ENCODE measurements at regions not wholly inside any gene's neighbourhood (a gene's known extent, or its start where the extent isn't known, plus 50 kb on each side); places are given as distances from the start of the nearest gene placed in this dataset.

- in situ Hi-C loops (cut with MboI; ENCODE audit: low sequenced_read_pairs) (no loop called here), dilution Hi-C loops (cut with HindIII; ENCODE audit: low sequenced_read_pairs, unreplicated experiment) (no loop called here), intact Hi-C loops (cut with micrococcal nuclease) (no loop called here)
- H4K5ac ChIP-seq (ENCODE audit: low read depth, low read length): no peak overlapping the region
- H2AK9ac ChIP-seq (replicated peaks; ENCODE audit: low read depth, low read length, poor library complexity): no peak overlapping the region
- H3K4ac ChIP-seq (ENCODE audit: low read depth, low read length): no peak overlapping the region
- TF ChIP-seq, protein P1, sequence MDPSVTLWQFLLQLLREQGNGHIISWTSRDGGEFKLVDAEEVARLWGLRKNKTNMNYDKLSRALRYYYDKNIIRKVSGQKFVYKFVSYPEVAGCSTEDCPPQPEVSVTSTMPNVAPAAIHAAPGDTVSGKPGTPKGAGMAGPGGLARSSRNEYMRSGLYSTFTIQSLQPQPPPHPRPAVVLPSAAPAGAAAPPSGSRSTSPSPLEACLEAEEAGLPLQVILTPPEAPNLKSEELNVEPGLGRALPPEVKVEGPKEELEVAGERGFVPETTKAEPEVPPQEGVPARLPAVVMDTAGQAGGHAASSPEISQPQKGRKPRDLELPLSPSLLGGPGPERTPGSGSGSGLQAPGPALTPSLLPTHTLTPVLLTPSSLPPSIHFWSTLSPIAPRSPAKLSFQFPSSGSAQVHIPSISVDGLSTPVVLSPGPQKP (IDR thresholded peaks at IDR 0.05; ENCODE audit: borderline replicate concordance, low read depth, low read length): no peak
- TF ChIP-seq RAD21 (IDR thresholded peaks at IDR 0.05; ENCODE audit: low read length): no peak
- TF ChIP-seq RFX5 (IDR thresholded peaks at IDR 0.05; ENCODE audit: low read depth, low read length): no peak
- TF ChIP-seq MAZ (IDR thresholded peaks at IDR 0.05; ENCODE audit: borderline replicate concordance, low read depth, low read length): no peak
- no peak for TF ChIP-seq NFE2L2 (IDR thresholded peaks at IDR 0.05; ENCODE audit: low read depth, low read length)
- TF ChIP-seq MXI1 (IDR thresholded peaks at IDR 0.05; ENCODE audit: borderline replicate concordance, low read depth, low read length): no peak
- no peak for TF ChIP-seq CEBPB (IDR thresholded peaks at IDR 0.05; ENCODE audit: low read depth, low read length)
- TF ChIP-seq BHLHE40 (IDR thresholded peaks at IDR 0.05; ENCODE audit: low read depth, low read length): no peak
- no peak for TF ChIP-seq RCOR1 (IDR thresholded peaks at IDR 0.05; ENCODE audit: insufficient replicate concordance, low read length)
- TF ChIP-seq POLR2A (IDR thresholded peaks at IDR 0.05; ENCODE audit: low read depth, low read length): no peak
- TF ChIP-seq SMC3 (IDR thresholded peaks at IDR 0.05; ENCODE audit: low read depth, low read length): no peak
- TF ChIP-seq MAFK (IDR thresholded peaks at IDR 0.05; ENCODE audit: low read depth, low read length): no peak
- no peak for TF ChIP-seq CTCF (conservative IDR thresholded peaks at IDR 0.05; ENCODE audit: low read depth, low read length)
- TF ChIP-seq, protein P2, sequence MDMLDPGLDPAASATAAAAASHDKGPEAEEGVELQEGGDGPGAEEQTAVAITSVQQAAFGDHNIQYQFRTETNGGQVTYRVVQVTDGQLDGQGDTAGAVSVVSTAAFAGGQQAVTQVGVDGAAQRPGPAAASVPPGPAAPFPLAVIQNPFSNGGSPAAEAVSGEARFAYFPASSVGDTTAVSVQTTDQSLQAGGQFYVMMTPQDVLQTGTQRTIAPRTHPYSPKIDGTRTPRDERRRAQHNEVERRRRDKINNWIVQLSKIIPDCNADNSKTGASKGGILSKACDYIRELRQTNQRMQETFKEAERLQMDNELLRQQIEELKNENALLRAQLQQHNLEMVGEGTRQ (IDR thresholded peaks at IDR 0.05; ENCODE audit: low read depth, low read length): no peak
- H3K4me1 ChIP-seq (ENCODE audit: control insufficient read depth, insufficient read depth, low read length): no peaks in the 10 kb centered on the region
- no peaks in the 10 kb centered on the region for H3K36me3 ChIP-seq (ENCODE audit: control insufficient read depth, insufficient read depth, low read length)
- no peak for DNase-seq
- H3K27me3 ChIP-seq (ENCODE audit: control insufficient read depth, insufficient read depth, low read length): no peaks in the 10 kb centered on the region
- H4K8ac ChIP-seq (ENCODE audit: low read depth in 2 of 2, low read length in 2 of 2): no peak overlapping the region
- H3K14ac ChIP-seq (replicated peaks; ENCODE audit: low read depth, low read length): no peak overlapping the region
- H2AK5ac ChIP-seq (ENCODE audit: low read depth, low read length): no peak overlapping the region
- no peak overlapping the region for H3K9ac ChIP-seq (ENCODE audit: low read depth, low read length)
- H3K18ac ChIP-seq (ENCODE audit: low read depth, low read length): no peak overlapping the region
- no peak overlapping the region for H2BK20ac ChIP-seq (ENCODE audit: low read depth, low read length)
- H3K4me2 ChIP-seq (ENCODE audit: low read depth, low read length): no peak overlapping the region
- no peak overlapping the region for H3K56ac ChIP-seq (ENCODE audit: extremely low read depth, insufficient read depth, low read length)
- H3K27ac ChIP-seq (ENCODE audit: insufficient read depth, low read length): no peak overlapping the region
- no peaks in the 10 kb centered on the region for H4K20me1 ChIP-seq (ENCODE audit: insufficient read depth, low read length)
- no peak overlapping the region for H2BK5ac ChIP-seq (ENCODE audit: low read depth, low read length, poor library complexity, severe bottlenecking)
- WGBS, 2 experiments (ENCODE audit: extremely low coverage in 2 of 2, insufficient read length in 1 of 2): no CpG with 5 or more reads among the region's 3 CpGs
- no peak overlapping the region for H2BK15ac ChIP-seq (ENCODE audit: low read depth, low read length)
- H3K23ac ChIP-seq (ENCODE audit: low read depth, low read length): no peak overlapping the region
- no TSS peak for BruUV-seq (replicated peaks)
- POLR2A ChIA-PET (ENCODE audit: unreplicated experiment): no interaction called here
- peaks cover 5% of the 10 kb centered on the region; the same call in 1 of the 2 replicates for H3K9me3 ChIP-seq (ENCODE audit: control insufficient read depth, insufficient read depth, low read length)
- no peak overlapping the region for H4K91ac ChIP-seq (ENCODE audit: insufficient read depth, low read depth, low read length)
- CTCF ChIA-PET: no interaction called here
- no peak overlapping the region for H2BK120ac ChIP-seq (ENCODE audit: low read depth, low read length)
- no peaks in the 10 kb centered on the region for H3K9me1 ChIP-seq (ENCODE audit: insufficient read depth, low read length)
- H2AFZ ChIP-seq (replicated peaks; ENCODE audit: low read length, poor library complexity): no peak overlapping the region
- no peak for ATAC-seq (ENCODE audit: low read depth)
- no peaks in the 10 kb centered on the region for H3K79me1 ChIP-seq (ENCODE audit: low read depth in 1 of 2, low read length in 2 of 2)
- no peak overlapping the region for H3K4me3 ChIP-seq (ENCODE audit: insufficient read depth, low read depth, low read length)
Observed at GRCh38 chr10:124165827-124166226, 72.4 kb upstream of the CHST15 start.
